Astrocyte of the cerebellum (primary cell): ENCODE measurements at regions not wholly inside any gene's neighbourhood (a gene's known extent, or its start where the extent isn't known, plus 50 kb on each side); places are given as distances from the start of the nearest gene placed in this dataset.

Experiments
- DNase-seq: peaks from one replicate; pipeline ENCODE4 v3.0.0-alpha.2; 2011; ENCODE audit warnings: low read depth
- H3K4me3 ChIP-seq: 2 replicates; pipeline ENCODE4 v1.5.1; 2011; ENCODE audit warnings: mild to moderate bottlenecking, low read depth, low read length, moderate library complexity
- in situ Hi-C: cut with HindIII; loops from 2 replicates; pipeline ENCODE4 v1.10.0; 2017; ENCODE audit warnings: low sequenced_read_pairs
- TF ChIP-seq, protein P1 (sequence below): IDR thresholded peaks from 2 replicates; pipeline ENCODE4 v1.5.1; 2012; ENCODE audit warnings: low read length, low read depth, moderate library complexity, mild to moderate bottlenecking; ENCODE audit errors: missing control alignments

GRCh38 chr10:9800571-9800970, 1217.1 kb upstream of the CELF2 start:
- no peak overlapping the region for H3K4me3 ChIP-seq
- in situ Hi-C loops, result no loop called here
- DNase-seq, result no peak
- TF ChIP-seq, protein P1, sequence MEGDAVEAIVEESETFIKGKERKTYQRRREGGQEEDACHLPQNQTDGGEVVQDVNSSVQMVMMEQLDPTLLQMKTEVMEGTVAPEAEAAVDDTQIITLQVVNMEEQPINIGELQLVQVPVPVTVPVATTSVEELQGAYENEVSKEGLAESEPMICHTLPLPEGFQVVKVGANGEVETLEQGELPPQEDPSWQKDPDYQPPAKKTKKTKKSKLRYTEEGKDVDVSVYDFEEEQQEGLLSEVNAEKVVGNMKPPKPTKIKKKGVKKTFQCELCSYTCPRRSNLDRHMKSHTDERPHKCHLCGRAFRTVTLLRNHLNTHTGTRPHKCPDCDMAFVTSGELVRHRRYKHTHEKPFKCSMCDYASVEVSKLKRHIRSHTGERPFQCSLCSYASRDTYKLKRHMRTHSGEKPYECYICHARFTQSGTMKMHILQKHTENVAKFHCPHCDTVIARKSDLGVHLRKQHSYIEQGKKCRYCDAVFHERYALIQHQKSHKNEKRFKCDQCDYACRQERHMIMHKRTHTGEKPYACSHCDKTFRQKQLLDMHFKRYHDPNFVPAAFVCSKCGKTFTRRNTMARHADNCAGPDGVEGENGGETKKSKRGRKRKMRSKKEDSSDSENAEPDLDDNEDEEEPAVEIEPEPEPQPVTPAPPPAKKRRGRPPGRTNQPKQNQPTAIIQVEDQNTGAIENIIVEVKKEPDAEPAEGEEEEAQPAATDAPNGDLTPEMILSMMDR, result no peak

GRCh38 chr10:9807846-9808245, 1209.8 kb upstream of the CELF2 start:
- in situ Hi-C loops, result no loop called here
- no peak overlapping the region for H3K4me3 ChIP-seq
- TF ChIP-seq, protein P1, result no peak
- DNase-seq, result no peak

- no peak overlapping the region for H3K4me3 ChIP-seq
- in situ Hi-C loops, result no loop called here
- no peak for DNase-seq
- TF ChIP-seq, protein P1, result no peak
These were observed 1206.1 kb upstream of the CELF2 start for GRCh38 chr10:9811601-9812000.

DNA sequence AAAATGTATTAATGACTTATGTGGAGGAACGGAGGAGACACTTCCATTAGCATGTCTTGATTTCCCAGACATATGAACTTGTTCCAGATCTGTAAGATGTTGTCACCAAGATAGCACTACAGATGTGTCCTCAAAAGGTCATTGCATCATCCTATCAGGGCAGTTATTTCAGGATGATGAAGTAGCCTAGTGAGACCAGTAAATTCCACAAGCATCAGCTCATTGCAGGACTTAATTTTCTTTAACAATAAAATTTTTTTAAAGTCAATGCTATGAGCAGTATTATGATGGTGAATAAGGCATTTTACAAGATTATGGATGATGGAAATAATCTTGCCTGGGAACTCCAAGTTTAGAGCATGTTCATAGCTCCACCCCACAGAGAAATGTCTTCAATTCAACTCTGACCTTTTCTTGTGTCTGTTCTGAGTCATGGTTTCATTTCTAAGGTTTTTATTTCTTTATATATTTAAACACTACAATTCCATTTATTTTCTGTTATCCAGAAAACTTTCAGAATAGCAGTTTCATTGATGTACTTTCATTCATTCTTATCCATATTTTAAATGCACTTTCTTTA, 1203.3 kb upstream of the CELF2 start:
- TF ChIP-seq, protein P1, result no peak

DNA sequence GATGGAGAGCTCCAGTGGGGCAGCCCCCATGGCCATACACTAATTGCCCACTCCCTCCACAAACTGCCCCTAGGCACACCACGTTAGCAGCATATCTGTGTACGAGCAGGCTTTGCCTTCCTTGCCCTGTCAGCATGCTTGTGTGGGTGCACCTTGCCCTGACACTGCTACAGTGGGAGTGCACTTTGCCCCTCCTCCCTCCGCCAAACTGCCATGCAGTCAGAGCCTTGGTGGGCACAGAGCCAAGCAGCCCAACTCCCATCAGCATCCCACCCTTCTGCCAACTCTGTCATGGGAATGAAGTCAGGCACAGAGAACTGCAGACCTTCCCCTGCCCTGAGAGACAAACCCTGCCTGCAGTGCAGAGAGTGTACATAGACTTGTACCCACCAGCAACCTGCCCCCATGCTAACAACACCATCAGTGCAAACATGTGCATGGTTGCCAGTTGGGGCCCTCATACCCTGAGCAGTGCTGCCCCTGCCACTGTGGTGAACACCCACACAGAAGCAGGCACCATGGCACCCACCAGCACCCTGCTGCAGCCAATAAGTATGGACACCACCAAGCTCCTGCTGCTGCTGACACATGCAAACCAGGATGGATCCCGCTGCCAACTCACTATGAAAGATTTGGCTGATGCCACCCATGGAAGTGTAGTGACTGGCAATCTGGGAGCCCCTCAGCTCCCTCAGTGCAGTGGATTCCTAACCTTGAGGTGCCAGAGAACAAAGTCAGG, 1197.7 kb upstream of the CELF2 start:
- no peak for DNase-seq
- TF ChIP-seq, protein P1, result no peak
- H3K4me3 ChIP-seq, result no peak overlapping the region
- in situ Hi-C loops, result no loop called here

More for the DNA sequence above, 1203.3 kb upstream of the CELF2 start:
- no peak overlapping the region for H3K4me3 ChIP-seq
- in situ Hi-C loops, result no loop called here
- DNase-seq, result no peak

DNA sequence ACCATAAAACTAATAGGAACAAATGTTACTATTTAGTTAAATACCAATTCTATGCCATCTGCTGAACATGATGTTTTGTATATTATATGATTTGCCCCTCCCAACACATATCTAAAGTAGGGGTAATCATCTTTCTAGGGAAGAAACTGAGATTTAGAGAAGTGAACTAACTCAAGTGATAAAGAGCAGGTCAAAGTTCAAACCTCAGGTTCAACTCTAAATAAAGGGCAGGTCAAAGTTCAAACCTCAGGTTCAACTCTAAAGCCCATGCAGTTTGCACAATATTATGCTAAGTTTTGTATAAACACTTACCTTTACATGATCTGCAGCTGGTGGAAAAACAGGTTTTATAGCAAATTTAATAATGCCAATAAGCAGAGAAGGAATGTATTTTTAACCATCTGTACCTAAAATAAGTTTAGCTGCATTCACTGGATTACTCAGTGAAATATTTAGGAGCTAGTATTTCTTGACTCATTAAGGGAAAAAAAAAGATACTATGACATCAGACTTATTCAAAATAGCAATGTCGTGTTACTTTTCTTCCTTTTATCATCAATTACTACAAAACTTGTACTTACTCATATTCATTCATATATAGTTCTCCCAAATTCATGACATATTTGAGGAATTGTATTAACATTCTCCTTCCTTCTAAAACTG, 1194.3 kb upstream of the CELF2 start:
- DNase-seq, result no peak
- in situ Hi-C loops, result no loop called here
- TF ChIP-seq, protein P1, result no peak
- H3K4me3 ChIP-seq, result no peak overlapping the region
